Activated naive CD8-positive, alpha-beta T cell treated with anti-CD3 and anti-CD28 coated beads, Interleukin-2, amount 50 U/mL, for 24 hours (primary cell): ENCODE measurements at regions not wholly inside any gene's neighbourhood (a gene's known extent, or its start where the extent isn't known, plus 50 kb on each side); places are given as distances from the start of the nearest gene placed in this dataset.

Source experiments
- ATAC-seq: fragments of 150-1000 bp; cut with Tn5 transposase; one replicate; pipeline ENCODE4 v1.10.0; 2021
- DNase-seq: peaks from one replicate; pipeline ENCODE4 v3.0.0; 2021
- H3K27ac Mint-ChIP-seq: one replicate; pipeline ENCODE4 v1.8.0; 2021; ENCODE audit warnings: mild to moderate bottlenecking, mixed read lengths
- H3K27me3 Mint-ChIP-seq: one replicate; pipeline ENCODE4 v1.8.0; 2021; ENCODE audit warnings: mixed read lengths
- H3K36me3 Mint-ChIP-seq: one replicate; pipeline ENCODE4 v1.8.0; 2021; ENCODE audit warnings: low read depth, mixed read lengths
- H3K4me1 Mint-ChIP-seq: one replicate; pipeline ENCODE4 v1.8.0; 2021; ENCODE audit warnings: mixed read lengths
- H3K4me3 Mint-ChIP-seq: one replicate; pipeline ENCODE4 v1.8.0; 2021; ENCODE audit warnings: mild to moderate bottlenecking, moderate library complexity, mixed read lengths
- H3K9me3 Mint-ChIP-seq: one replicate; pipeline ENCODE4 v1.8.0; 2021; ENCODE audit warnings: mixed read lengths

GRCh38 chr6:134464690-134465411 is 146.9 kb upstream of the SGK1 start:
- DNase-seq (no peak), ATAC-seq (no peak)
- no peaks in the 10 kb centered on the region for H3K9me3 Mint-ChIP-seq
- no peak overlapping the region for H3K4me3 Mint-ChIP-seq
- H3K27me3 Mint-ChIP-seq: no peaks in the 10 kb centered on the region
- H3K27ac Mint-ChIP-seq: no peak overlapping the region
- no peaks in the 10 kb centered on the region for H3K36me3 Mint-ChIP-seq
- H3K4me1 Mint-ChIP-seq: peaks cover 9% of the 10 kb centered on the region

- DNase-seq (no peak), ATAC-seq (no peak)
- no peaks in the 10 kb centered on the region for H3K27me3 Mint-ChIP-seq
- H3K4me3 Mint-ChIP-seq: no peak overlapping the region
- no peaks in the 10 kb centered on the region for H3K9me3 Mint-ChIP-seq
- H3K27ac Mint-ChIP-seq: no peak overlapping the region
- peaks cover 1% of the 10 kb centered on the region for H3K4me1 Mint-ChIP-seq
- H3K36me3 Mint-ChIP-seq: no peaks in the 10 kb centered on the region
Measured at GRCh38 chr6:134458857-134459657, 141.1 kb upstream of the SGK1 start.

- Mint-ChIP-seq H3K36me3 (no peaks in the 10 kb centered on the region), H3K9me3 (no peaks in the 10 kb centered on the region), H3K4me1 (no peaks in the 10 kb centered on the region), H3K27ac (no peak overlapping the region), H3K4me3 (no peak overlapping the region), H3K27me3 (no peaks in the 10 kb centered on the region)
- ATAC-seq (no peak), DNase-seq (no peak)
Measured at GRCh38 chr6:134457941-134458340, 140.0 kb upstream of the SGK1 start.

- Mint-ChIP-seq H3K27ac (no peak overlapping the region), H3K36me3 (no peaks in the 10 kb centered on the region), H3K9me3 (no peaks in the 10 kb centered on the region), H3K27me3 (no peaks in the 10 kb centered on the region), H3K4me3 (no peak overlapping the region), H3K4me1 (no peaks in the 10 kb centered on the region)
- ATAC-seq: no peak
- DNase-seq: no peak
Measured at GRCh38 chr6:134456226-134456625, 138.3 kb upstream of the SGK1 start.

- DNase-seq (no peak), ATAC-seq (no peak)
- no peak overlapping the region for H3K4me3 Mint-ChIP-seq
- H3K4me1 Mint-ChIP-seq: no peaks in the 10 kb centered on the region
- H3K9me3 Mint-ChIP-seq: no peaks in the 10 kb centered on the region
- no peaks in the 10 kb centered on the region for H3K27me3 Mint-ChIP-seq
- no peak overlapping the region for H3K27ac Mint-ChIP-seq
- H3K36me3 Mint-ChIP-seq: no peaks in the 10 kb centered on the region
Measured at GRCh38 chr6:134455319-134455718, 137.4 kb upstream of the SGK1 start.

GRCh38 chr6:134454794-134455193 is 136.9 kb upstream of the SGK1 start:
- no peak for DNase-seq
- Mint-ChIP-seq H3K27me3 (no peaks in the 10 kb centered on the region), H3K4me3 (no peak overlapping the region), H3K4me1 (no peaks in the 10 kb centered on the region), H3K9me3 (no peaks in the 10 kb centered on the region), H3K27ac (no peak overlapping the region), H3K36me3 (no peaks in the 10 kb centered on the region)
- no peak for ATAC-seq

- Mint-ChIP-seq H3K36me3 (no peaks in the 10 kb centered on the region), H3K4me1 (no peaks in the 10 kb centered on the region), H3K27me3 (no peaks in the 10 kb centered on the region), H3K9me3 (no peaks in the 10 kb centered on the region), H3K4me3 (no peak overlapping the region), H3K27ac (no peak overlapping the region)
- no peak for DNase-seq
- no peak for ATAC-seq
Measured at GRCh38 chr6:134453792-134454510, 136.0 kb upstream of the SGK1 start.

GRCh38 chr6:134452906-134453305 is 135.0 kb upstream of the SGK1 start:
- H3K9me3 Mint-ChIP-seq: no peaks in the 10 kb centered on the region
- no peak for DNase-seq
- no peak overlapping the region for H3K4me3 Mint-ChIP-seq
- H3K27me3 Mint-ChIP-seq: no peaks in the 10 kb centered on the region
- no peaks in the 10 kb centered on the region for H3K36me3 Mint-ChIP-seq
- ATAC-seq: no peak
- no peak overlapping the region for H3K27ac Mint-ChIP-seq
- H3K4me1 Mint-ChIP-seq: peaks cover 3% of the 10 kb centered on the region

- Mint-ChIP-seq H3K4me3 (no peak overlapping the region), H3K4me1 (peaks cover 14% of the 10 kb centered on the region), H3K9me3 (no peaks in the 10 kb centered on the region), H3K27me3 (no peaks in the 10 kb centered on the region), H3K36me3 (no peaks in the 10 kb centered on the region), H3K27ac (no peak overlapping the region)
- no peak for DNase-seq
- no peak for ATAC-seq
Measured at GRCh38 chr6:134451529-134451928, 133.6 kb upstream of the SGK1 start.

- Mint-ChIP-seq H3K27me3 (no peaks in the 10 kb centered on the region), H3K4me1 (peaks cover 15% of the 10 kb centered on the region), H3K27ac (no peak overlapping the region), H3K9me3 (no peaks in the 10 kb centered on the region), H3K36me3 (no peaks in the 10 kb centered on the region), H3K4me3 (no peak overlapping the region)
- DNase-seq (no peak), ATAC-seq (no peak)
Measured at GRCh38 chr6:134449781-134450180, 131.9 kb upstream of the SGK1 start.

- no peak for ATAC-seq
Measured at GRCh38 chr6:134449004-134449403, 131.1 kb upstream of the SGK1 start.

GRCh38 chr6:134447883-134448387 is 130.0 kb upstream of the SGK1 start:
- no peak for DNase-seq
- Mint-ChIP-seq H3K9me3 (no peaks in the 10 kb centered on the region), H3K27me3 (no peaks in the 10 kb centered on the region), H3K36me3 (no peaks in the 10 kb centered on the region), H3K4me1 (peaks cover 15% of the 10 kb centered on the region), H3K4me3 (no peak overlapping the region), H3K27ac (no peak overlapping the region)
- no peak for ATAC-seq

More at GRCh38 chr6:134449004-134449403, 131.1 kb upstream of the SGK1 start:
- Mint-ChIP-seq H3K36me3 (no peaks in the 10 kb centered on the region), H3K4me1 (peaks cover 15% of the 10 kb centered on the region), H3K27ac (no peak overlapping the region), H3K27me3 (no peaks in the 10 kb centered on the region), H3K9me3 (no peaks in the 10 kb centered on the region), H3K4me3 (no peak overlapping the region)
- no peak for DNase-seq

GRCh38 chr6:134447423-134447822 is 129.5 kb upstream of the SGK1 start:
- no peak overlapping the region for H3K4me3 Mint-ChIP-seq
- no peaks in the 10 kb centered on the region for H3K9me3 Mint-ChIP-seq
- ATAC-seq (no peak), DNase-seq (no peak)
- H3K4me1 Mint-ChIP-seq: peaks cover 15% of the 10 kb centered on the region
- H3K27ac Mint-ChIP-seq: no peak overlapping the region
- no peaks in the 10 kb centered on the region for H3K27me3 Mint-ChIP-seq
- no peaks in the 10 kb centered on the region for H3K36me3 Mint-ChIP-seq

GRCh38 chr6:134446896-134447295 is 129.0 kb upstream of the SGK1 start:
- Mint-ChIP-seq H3K4me1 (peaks cover 15% of the 10 kb centered on the region), H3K4me3 (no peak overlapping the region), H3K36me3 (no peaks in the 10 kb centered on the region), H3K9me3 (no peaks in the 10 kb centered on the region), H3K27ac (peak overlapping the region; percentile 26), H3K27me3 (no peaks in the 10 kb centered on the region)
- ATAC-seq: no peak
- DNase-seq: no peak
